ENCODE measurements at regions not wholly inside any gene's neighbourhood (a gene's known extent, or its start where the extent isn't known, plus 50 kb on each side); places are given as distances from the start of the nearest gene placed in this dataset.

GRCh38 chr1:25134307-25134706 is 98.0 kb downstream of the SYF2 start:
- Histone ChIP-seq H3K9me1 (ENCODE audit: insufficient read depth, low read length) (no peaks in the 10 kb centered on the region), H2BK5ac (ENCODE audit: low read depth, low read length, poor library complexity, severe bottlenecking) (no peak overlapping the region), H3K36me3 (ENCODE audit: control insufficient read depth, insufficient read depth, low read length) (no peaks in the 10 kb centered on the region), H3K27ac (ENCODE audit: insufficient read depth, low read length) (no peak overlapping the region), H3K9me3 (ENCODE audit: control insufficient read depth, insufficient read depth, low read length) (peaks cover 5% of the 10 kb centered on the region), H2AK9ac (replicated peaks; ENCODE audit: low read depth, low read length, poor library complexity) (no peak overlapping the region), H4K8ac (ENCODE audit: low read depth in 2 of 2, low read length in 2 of 2) (no peak overlapping the region), H2AFZ (replicated peaks; ENCODE audit: low read length, poor library complexity) (no peak overlapping the region), H3K79me1 (ENCODE audit: low read depth in 1 of 2, low read length in 2 of 2) (no peaks in the 10 kb centered on the region), H3K4me1 (ENCODE audit: control insufficient read depth, insufficient read depth, low read length) (no peaks in the 10 kb centered on the region), H3K4me2 (ENCODE audit: low read depth, low read length) (no peak overlapping the region), H4K5ac (ENCODE audit: low read depth, low read length) (no peak overlapping the region), H2AK5ac (ENCODE audit: low read depth, low read length) (no peak overlapping the region), H2BK15ac (ENCODE audit: low read depth, low read length) (no peak overlapping the region), H3K27me3 (ENCODE audit: control insufficient read depth, insufficient read depth, low read length) (peaks cover 72% of the 10 kb centered on the region), H3K23ac (ENCODE audit: low read depth, low read length) (no peak overlapping the region), H3K14ac (replicated peaks; ENCODE audit: low read depth, low read length) (no peak overlapping the region), H2BK20ac (ENCODE audit: low read depth, low read length) (no peak overlapping the region), H3K18ac (ENCODE audit: low read depth, low read length) (no peak overlapping the region), H3K4ac (ENCODE audit: low read depth, low read length) (no peak overlapping the region), H3K4me3 (ENCODE audit: insufficient read depth, low read depth, low read length) (no peak overlapping the region), H4K91ac (ENCODE audit: insufficient read depth, low read depth, low read length) (no peak overlapping the region), H3K56ac (ENCODE audit: extremely low read depth, insufficient read depth, low read length) (no peak overlapping the region), H2BK120ac (ENCODE audit: low read depth, low read length) (no peak overlapping the region), H3K9ac (ENCODE audit: low read depth, low read length) (no peak overlapping the region), H4K20me1 (ENCODE audit: insufficient read depth, low read length) (no peaks in the 10 kb centered on the region)
- ChIA-PET POLR2A (ENCODE audit: unreplicated experiment) (no interaction called here), CTCF (no interaction called here)
- WGBS, 2 experiments (ENCODE audit: extremely low coverage in 2 of 2, insufficient read length in 1 of 2), result no CpG with 5 or more reads among the region's 4 CpGs
- ATAC-seq (ENCODE audit: low read depth), result no peak
- in situ Hi-C loops (cut with MboI; ENCODE audit: low sequenced_read_pairs) (no loop called here), intact Hi-C loops (cut with micrococcal nuclease) (no loop called here), dilution Hi-C loops (cut with HindIII; ENCODE audit: low sequenced_read_pairs, unreplicated experiment) (no loop called here)
- DNase-seq, result no peak
- TF ChIP-seq BHLHE40 (IDR thresholded peaks at IDR 0.05; ENCODE audit: low read depth, low read length), result no peak
- no peak for TF ChIP-seq MAFK (IDR thresholded peaks at IDR 0.05; ENCODE audit: low read depth, low read length)
- no peak for TF ChIP-seq MAZ (IDR thresholded peaks at IDR 0.05; ENCODE audit: borderline replicate concordance, low read depth, low read length)
- no peak for TF ChIP-seq MXI1 (IDR thresholded peaks at IDR 0.05; ENCODE audit: borderline replicate concordance, low read depth, low read length)
- TF ChIP-seq RCOR1 (IDR thresholded peaks at IDR 0.05; ENCODE audit: insufficient replicate concordance, low read length), result no peak
- TF ChIP-seq CEBPB (IDR thresholded peaks at IDR 0.05; ENCODE audit: low read depth, low read length), result no peak
- no peak for TF ChIP-seq POLR2A (IDR thresholded peaks at IDR 0.05; ENCODE audit: low read depth, low read length)
- TF ChIP-seq RFX5 (IDR thresholded peaks at IDR 0.05; ENCODE audit: low read depth, low read length), result no peak
- no peak for TF ChIP-seq RAD21 (IDR thresholded peaks at IDR 0.05; ENCODE audit: low read length)
- BruUV-seq (replicated peaks), result no TSS peak

Data from IMR-90 (cell line).